HL-60/S4 treated with retinoic acid at 250 ng/mL for 4 days and 3 days (cell line): ENCODE measurements at regions not wholly inside any gene's neighbourhood (a gene's known extent, or its start where the extent isn't known, plus 50 kb on each side); places are given as distances from the start of the nearest gene placed in this dataset.

ENCODE experiments used
- in situ Hi-C: fragments of 300-500 bp; cut with MboI; formaldehyde crosslinking; loops from 2 replicates; pipeline ENCODE4 v1.7.0; 2022; ENCODE audit warnings: low sequenced_read_pairs

DNA sequence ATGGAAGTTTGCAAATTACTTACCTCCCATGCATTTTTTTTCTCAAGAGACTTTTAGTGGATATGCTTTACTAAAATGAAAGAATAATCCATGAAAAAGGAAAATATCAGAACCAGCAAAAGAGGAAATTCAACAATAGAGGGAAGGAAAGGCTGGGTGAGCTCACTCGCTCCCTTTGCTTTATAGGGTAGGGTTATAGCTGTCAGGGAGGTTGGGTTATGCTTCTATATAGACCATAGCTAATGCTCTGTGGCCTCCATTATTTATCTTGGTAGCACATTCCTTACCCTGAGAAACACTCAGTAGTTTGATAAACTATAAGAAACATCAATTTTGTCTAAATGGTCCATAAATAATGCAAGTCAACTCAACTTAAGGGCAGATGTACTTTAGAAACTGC is 215.9 kb upstream of the FAR2 start:
- in situ Hi-C loops = no loop called here

DNA sequence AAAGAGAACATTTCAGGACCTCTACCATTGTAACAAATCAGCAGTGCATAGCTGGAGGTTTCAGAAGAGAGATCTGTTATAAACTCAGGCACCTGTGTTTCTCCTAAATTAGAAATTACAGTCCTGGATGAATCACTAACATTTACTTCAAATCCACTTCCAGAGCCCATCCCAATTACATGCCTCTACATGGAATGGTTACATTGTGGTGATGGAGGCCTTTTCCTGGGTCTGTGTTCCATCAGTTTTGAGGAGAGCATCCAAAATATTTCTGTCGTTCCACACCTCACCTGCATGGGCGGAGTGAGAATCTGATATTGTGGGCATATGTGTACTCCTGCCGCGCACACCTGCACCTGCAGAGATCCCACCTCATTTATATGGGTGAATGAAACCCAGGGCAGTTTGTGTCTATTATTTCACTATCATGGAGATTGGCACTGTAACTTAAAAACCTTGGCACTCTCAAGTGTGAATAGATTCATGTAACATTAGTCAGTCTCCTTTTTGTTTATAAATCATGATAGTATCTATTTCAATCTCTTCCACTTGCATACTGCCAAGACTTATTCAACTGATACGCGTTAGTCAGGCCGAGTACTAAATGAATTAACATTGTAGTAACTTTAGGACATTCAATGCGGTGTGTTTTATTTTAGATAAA is 215.1 kb upstream of the FAR2 start:
- in situ Hi-C loops = no loop called here

DNA sequence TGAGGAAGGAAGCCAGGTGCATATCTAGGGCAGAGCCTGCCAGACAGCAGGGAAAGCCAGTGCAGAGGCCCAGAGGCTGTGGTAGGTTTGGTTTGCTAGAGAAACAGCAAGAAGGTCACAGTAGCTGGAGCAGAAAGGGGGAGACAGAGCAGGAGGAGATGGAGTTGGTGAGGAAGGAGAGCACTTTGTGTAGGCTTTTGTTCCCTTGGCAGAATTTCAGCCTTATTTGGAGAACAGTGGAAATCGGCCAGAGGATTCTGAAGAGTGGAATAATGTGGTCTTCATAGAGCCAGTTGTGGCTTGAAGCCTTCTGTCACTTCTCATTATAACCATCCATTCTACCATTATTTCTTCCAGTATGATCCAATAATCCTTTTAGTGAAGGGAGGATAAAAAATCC is 212.9 kb upstream of the FAR2 start:
- in situ Hi-C loops = no loop called here

DNA sequence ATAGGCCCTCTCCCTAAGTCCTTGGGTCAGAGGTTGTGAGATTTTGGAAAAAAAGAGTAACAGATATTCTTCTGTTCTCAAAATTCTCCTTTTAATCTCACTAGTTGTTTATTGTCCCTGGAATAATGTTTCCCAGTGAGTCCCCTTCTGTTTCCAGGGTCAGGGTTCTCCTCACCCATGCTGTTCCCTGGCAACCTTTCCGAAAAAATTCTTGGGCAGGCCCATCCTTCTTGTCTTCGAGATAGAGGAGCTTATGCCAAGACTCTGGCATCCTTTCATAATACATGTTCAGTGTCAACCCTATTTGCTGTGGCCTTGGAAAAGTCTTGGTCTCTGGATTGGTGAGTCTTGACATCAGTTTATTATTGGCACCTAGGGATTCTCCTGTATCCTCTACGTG is 212.4 kb upstream of the FAR2 start:
- in situ Hi-C loops = no loop called here

DNA sequence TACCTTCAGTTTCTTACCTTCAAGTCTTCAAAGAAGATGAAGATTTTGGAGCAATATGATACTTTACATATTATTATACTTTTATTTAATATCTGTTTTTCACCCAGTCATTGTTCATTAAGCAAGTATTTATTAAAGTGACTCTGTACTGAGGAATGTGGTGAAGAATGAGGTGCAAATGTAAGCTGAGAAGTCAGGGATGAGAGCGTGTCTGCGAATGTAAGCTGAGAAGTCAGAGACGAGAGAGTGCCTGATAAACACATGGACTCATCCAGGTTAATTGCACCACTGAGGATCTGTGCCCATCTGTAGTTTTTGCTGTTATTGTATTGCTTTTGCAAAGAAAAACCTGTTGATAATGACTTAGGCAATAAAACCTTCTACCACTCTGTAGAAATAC is 211.9 kb upstream of the FAR2 start:
- in situ Hi-C loops = no loop called here

DNA sequence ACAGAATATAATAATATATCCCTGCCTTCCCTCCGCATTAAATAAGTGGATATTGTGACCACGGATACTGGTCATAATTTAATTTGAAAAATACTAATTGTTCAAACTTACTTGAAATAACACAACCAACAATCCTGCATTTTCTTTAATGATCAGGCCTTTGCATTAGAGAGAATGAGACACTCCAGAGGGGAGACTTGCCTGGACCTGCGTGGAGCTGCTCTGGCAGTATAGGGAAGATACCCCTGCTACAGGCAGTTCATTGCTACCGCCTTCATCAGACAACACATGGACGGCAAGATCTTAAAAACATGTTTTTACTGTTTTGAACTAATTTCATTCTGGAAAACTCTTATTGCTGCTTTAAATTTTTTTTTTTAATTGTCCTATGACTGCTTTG is 211.0 kb upstream of the FAR2 start:
- in situ Hi-C loops = no loop called here

DNA sequence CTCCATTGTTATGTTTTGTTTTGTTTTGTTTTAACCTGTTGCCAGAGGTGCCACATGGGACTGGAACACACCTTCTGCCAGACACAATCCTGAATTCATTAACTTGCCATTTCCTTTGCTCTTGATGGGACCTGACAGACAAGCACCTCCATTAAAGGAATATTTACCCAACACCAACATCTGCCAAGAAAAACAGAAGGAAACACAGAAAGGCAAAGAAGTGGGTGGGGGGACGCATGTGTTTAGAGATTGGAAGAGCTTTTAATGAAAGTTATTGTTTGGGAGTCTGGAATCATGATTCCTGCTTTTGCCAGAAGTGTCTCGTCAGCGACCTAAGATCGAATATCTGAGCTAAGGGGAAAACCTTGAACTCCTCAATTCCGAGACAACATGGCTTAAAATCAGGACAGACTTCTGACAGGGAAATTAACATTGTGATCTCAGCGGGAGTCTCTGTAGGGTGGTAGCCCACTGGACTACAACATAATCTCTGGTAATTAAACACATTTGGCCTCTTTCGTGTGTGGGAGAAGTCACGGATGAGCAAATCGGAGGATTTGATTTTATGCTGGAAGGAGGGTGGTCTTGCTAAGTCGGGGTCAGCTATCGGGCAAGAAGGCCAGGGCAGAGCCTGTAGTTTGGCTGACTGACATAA is 210.4 kb upstream of the FAR2 start:
- in situ Hi-C loops = no loop called here

DNA sequence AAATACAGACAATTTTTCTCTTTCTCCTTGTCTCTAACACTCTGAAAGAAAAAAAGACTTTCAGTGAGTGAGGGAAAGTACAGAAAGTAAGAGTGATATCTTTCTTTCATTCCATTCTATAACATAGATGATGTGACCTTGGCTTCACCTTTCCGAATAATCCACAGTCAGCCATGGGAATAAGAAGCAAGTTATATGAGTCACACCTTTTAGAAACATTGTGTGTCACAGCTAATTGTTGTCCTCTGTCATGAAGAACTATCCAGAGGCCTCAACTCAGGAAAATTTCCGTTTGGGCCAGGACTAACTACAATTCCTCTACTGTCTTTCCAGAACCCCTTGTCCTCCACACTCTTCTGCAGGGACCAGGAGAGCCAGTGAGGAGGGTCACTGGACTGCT is 209.7 kb upstream of the FAR2 start:
- in situ Hi-C loops = no loop called here

DNA sequence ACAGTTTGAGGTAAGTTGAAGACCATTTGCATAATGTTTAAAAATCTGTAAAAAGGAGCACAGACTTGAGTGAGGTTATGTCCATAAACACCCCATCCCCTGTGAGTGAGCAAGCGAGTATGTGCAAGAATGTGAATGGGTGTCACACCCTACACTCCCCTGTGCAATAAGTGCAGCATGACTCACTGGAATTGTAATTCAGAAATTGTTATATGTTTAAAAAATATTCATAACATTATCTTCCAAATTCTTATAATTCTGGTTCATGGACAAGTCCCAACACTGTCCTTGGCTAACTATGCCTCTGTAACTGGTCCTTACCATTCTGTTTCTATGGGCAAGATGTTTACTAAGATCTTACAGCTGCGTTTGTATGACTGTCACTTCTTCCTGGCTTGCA is 207.8 kb upstream of the FAR2 start:
- in situ Hi-C loops = no loop called here

DNA sequence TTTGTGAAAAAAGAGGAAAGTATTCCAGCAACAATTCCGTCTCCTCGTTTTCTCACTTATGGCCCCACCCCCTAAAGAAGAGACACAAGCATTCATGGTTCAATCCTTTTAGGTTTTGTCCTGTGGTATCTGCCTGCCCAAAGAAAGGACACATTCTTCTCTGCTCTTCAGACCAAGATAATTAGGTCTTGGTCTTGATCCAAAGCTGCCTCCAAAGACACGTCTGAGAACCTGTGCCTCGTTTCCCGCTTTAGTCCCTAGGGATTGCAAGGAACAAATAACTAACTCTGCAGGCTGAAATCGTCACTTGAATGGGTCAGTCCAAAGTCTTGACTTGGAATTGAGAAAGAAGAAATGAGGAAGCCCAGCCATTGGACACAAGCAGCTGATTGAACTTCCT is 202.7 kb upstream of the FAR2 start:
- in situ Hi-C loops = no loop called here

DNA sequence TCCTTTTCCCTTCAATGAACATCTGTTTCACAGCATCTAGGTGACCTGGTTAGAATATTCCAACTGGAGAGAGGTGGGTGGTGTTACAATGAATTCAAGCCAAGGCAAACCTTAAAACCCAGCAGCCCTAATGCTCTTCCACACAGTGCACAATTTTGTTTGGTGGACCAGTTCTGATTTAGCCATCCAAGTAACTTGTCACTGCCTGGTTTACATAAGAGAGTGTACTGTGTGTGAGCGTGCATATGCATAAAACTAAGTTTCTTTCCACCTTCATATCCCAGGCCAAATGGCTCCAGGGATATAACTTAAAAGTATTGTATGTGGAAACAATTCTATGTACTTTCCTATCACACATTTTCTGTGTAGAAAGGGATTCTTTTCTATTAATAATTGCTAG is 200.4 kb upstream of the FAR2 start:
- in situ Hi-C loops = no loop called here

DNA sequence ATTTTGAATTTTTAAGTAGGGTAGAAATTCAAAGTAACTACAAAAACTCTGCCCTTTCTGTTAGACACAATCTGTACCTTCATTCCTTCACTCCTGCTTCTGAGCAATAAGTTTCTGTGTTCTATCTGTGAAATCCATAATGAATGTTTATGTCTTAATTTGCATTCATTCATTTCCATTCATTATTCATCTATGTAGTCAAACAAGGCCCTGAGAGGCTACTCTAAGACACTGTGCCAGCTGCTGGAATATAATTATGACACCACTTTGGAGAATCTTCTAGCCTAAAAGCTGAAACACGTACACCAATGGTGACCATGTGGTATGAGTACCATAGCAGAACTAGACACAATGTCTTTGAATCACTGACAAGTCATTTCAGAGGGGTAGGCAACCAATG is 199.9 kb upstream of the FAR2 start:
- in situ Hi-C loops = no loop called here

DNA sequence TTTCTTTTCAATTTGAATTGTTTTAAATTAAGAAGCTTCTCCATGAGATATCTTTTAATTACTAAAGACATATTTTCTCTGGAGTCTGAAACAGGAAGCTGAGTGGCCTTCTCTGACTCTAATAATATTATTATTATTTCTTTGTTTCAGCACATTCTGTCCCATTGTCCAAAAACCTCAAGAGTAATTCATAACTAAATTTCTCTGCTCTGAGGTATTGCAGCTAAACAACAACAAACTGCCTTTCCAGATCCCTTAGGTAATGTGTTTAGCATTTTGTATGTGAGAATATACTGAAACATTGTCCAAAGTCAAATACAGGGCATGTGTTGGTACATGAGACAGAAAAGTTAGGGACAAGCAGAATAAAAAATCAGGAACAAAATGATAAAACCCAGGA is 199.0 kb upstream of the FAR2 start:
- in situ Hi-C loops = no loop called here

DNA sequence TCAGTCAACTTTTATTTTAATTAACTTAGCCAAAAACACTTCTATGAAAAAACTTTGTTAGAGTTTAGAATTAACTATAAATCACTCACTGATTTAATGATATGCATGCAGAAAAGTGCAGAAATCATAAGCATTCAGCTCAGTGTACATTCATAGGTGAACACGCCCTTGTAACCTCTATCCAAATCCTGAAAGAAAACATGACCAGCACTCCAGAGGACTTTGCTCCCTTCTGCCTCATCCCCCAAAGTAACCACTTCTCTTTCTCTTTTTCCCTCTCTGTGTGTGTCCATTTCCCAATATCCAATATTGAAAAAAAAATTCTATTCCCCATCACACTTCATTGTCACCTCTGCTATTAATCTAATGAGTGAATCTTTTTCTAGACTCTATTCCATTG is 197.1 kb upstream of the FAR2 start:
- in situ Hi-C loops = no loop called here

DNA sequence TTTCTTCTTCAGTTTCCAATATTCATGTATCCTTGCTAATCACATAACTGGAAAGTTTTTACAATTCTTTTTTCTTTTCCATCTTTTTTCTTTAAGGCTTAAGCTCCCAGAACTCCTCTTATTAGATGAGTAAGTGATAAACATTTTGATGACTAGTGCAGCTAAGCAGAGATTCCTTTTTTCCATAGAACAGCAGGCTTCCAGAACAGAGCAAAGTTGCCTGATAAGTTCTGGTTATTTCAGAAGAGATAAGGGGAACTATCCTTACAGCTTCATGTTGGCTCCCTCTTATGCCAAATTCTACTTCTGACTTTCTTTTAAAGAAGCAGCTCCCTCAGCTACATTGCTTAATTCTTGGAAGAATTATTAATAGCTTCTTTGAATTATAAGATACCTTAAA is 194.7 kb upstream of the FAR2 start:
- in situ Hi-C loops = no loop called here

DNA sequence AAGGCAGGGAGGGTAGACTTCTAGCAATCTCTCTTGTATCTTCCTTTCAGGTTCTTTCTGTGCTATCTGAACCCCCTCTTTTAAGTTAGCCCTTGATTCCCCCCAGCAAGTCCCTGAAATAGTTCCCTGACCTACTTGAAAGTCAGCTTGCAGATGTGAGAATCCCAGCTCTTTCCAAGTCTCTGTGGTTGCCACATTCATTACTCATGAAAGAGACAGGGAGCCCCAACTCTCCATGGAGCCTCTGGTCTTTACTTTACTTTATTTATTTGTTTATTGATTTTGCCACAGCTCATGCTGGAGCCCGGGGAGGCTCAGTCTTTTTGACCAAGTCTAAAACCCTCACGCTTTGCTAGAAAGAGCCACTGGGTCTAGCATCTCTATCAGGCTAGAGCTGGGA is 193.6 kb upstream of the FAR2 start:
- in situ Hi-C loops = no loop called here

DNA sequence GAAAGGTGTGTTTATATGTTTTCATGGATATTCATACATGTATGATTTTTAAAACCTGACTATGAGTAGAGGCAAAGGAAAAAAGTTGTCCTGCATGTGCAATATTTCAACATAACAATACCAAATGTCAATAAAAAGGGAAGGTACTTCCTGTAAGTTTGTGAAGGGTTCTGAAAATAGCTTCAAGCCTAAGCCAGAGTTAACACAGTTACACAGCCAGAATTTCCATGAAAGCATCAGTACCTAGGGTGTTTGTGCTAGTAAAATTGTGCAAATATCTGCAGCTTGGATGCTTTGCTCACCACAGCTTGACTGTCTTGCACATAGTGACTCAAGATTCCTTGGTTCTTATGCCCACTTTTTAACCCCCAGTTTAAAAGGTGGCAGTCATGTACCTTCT is 193.1 kb upstream of the FAR2 start:
- in situ Hi-C loops = no loop called here

DNA sequence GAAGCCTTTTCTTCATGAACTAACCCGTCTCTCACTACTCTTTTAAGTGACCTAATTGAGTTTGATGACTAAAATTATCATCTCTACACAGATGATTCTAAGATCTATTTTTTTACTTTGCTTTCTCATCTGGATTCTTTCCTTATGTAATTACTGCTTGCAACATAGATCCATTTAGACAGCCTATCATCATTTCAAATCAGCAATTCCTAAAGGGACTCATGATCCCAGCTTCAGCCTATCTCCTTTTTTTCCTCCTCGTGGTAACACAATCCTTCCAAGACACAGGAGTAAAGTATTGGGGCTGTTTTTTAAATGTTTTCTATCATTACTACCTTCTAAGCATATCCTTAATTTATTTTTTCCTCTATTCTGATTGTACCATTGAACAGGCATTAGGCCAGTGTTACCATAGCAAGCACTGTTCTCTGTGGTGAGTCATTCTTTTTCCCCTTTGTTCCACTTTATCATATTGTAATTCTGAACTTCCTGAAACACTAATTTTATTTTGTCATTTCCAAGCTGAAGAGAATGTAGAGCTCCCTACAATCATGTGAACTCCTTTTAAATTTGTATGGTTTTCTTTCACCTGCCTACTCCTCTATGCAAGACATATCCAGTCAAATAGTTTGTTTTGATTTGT is 190.4 kb upstream of the FAR2 start:
- in situ Hi-C loops = no loop called here

DNA sequence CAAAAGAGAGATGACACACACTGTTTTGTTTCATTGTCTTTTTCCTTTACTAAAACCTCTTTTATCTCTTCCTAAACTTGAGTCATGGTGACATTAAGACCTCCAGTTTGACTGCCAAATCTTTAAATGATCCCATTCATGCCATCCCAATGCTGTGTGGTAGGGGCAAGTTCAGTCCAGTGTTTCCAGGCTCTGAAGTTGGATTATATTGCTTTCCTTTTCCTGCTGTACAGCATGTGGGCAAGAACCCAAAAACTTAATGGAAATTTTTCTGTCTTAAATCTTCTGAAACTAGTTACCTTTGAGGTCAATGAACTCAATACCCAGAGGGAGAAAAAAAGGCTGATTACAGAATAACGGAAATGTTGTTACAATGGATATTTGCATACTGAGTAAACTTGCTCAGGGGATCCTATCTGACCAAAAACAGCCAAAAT is 187.1 kb upstream of the FAR2 start:
- in situ Hi-C loops = no loop called here

DNA sequence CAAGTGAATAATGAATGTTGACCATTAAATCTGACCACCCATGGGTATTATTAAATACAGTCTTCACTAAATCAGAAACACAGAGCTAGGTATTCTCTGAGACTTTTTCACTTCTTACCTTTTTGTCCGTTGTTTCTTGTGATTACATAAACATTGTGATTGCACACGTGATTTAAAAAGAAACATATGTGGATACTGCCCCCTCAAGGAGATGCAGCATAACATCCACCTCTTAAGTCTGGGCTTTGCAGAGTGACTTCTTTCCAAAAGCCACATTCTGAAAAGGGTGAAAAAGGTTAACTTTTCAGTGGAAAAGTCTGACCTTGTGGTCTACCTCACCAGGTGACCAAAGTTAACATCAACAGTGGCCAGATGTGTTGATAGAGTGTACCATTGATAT is 185.5 kb upstream of the FAR2 start:
- in situ Hi-C loops = no loop called here

DNA sequence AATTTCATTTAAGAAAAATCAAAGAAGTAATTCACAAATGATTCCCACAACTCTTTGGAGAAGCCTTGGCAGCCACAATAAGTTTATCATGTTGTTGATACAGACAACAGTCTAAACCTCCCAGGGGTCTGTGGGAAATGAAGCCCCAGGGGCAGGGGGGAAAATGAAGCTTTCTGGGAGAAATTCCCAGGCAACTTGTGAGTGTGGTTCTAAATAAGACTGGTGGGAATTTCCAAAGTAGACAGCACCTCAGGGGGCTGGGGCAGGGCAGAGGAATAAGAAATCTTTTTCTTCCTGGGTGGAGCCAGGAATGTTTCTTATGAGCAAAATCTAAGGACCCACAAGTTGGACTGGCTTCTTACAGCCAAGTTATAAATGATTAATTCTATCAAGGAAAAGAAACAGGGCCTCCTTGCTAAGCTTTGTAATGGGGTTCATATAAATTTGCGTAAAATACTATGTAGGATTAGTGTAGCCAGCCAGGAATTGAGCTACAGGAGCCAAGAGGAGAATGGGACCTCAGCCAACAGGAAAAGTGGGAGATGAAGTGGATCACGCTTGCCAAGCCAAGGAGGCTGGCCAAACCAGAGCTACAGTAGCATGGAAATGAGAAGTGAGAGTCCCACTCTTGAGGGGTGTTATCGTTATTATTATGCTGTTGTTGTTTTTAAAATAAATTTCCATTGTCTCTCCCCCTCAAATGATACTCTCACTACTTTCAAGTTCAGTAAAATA is 182.9 kb upstream of the FAR2 start:
- in situ Hi-C loops = no loop called here

DNA sequence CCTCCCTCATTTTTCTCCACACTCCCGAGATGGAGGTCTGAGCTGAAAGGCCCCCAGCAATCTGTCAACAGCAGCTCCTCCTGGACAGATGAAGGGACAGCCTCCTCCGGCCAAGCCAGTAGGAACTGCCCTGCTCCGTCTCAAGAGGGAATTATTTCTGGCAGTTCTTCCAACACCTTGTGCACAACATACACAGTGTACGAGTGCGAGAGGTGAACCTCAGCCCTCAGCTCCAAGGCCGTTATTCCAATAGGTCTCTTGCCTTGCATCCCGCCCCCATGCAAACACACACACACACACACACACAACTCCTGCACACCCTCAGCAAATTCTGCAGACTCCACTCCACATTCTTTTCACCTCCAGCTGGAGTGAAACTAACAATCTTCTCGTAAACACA is 181.7 kb upstream of the FAR2 start:
- in situ Hi-C loops = no loop called here
